Mammary epithelial cell (primary cell): ENCODE measurements at regions not wholly inside any gene's neighbourhood (a gene's known extent, or its start where the extent isn't known, plus 50 kb on each side); places are given as distances from the start of the nearest gene placed in this dataset.

Source experiments
- CTCF ChIP-seq, 2 donors: IDR thresholded peaks in 1 of 2; conservative IDR thresholded peaks in 1 of 2; 2 replicates each; pipeline ENCODE4 v1.5.1; 2011 to 2012; ENCODE audit warnings: inconsistent platforms in 2 of 2, low read length in 2 of 2, mild to moderate bottlenecking in 2 of 2, control low read depth in 1 of 2, low read depth in 1 of 2; ENCODE audit not compliant: insufficient read depth in 1 of 2; ENCODE audit errors: extremely low read depth in 1 of 2
- EZH2 ChIP-seq: IDR thresholded peaks from 2 replicates; pipeline ENCODE4 v1.6.1; 2012; ENCODE audit warnings: low read length, inconsistent platforms, borderline replicate concordance

GRCh38 chr10:24778298-24778697 lies 54.6 kb upstream of the ARHGAP21 start:
- no peak for TF ChIP-seq CTCF (conservative IDR thresholded peaks at IDR 0.05 in 1 of 2, IDR thresholded peaks at IDR 0.05 in 1 of 2; ENCODE audit: extremely low read depth in 1 of 2, insufficient read depth in 1 of 2, low read depth in 1 of 2, low read length in 2 of 2)
- TF ChIP-seq EZH2: no peak
